SKM-1 treated with dmso at 0.1 percent for 144 hours (cell line): ENCODE measurements at regions not wholly inside any gene's neighbourhood (a gene's known extent, or its start where the extent isn't known, plus 50 kb on each side); places are given as distances from the start of the nearest gene placed in this dataset.
"Not testable (repeated sequence)": the region's sequence is repeated elsewhere in the genome, so short reads cannot be mapped to it uniquely, and the experiment has no call there.

ENCODE experiments used
- DNase-seq: peaks from one replicate; lab custom pipeline; 2025; ENCODE audit not compliant: unreplicated experiment; lab: John Stamatoyannopoulos, UW

- no peak for DNase-seq
Observed at GRCh38 chrX:145881175-145881995, 63.8 kb downstream of the SLITRK2 start.

DNA sequence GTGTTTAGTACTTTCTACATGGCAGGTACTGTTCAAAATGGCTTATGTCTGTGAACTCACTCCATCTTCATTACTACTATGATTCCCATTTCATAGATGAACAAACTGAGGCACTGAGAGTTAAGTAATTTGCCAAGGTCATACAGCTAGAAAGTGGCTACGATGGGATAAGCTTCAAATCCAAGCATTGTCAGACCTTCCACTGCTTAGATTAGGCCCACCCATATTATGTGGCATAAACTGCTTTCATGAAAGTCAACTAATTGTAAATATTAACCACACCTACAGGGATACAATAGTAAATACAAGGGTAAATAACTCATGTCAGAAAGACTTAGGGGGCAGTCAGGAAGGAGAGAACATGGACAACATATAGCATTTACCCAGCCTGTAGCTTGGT, 68.8 kb downstream of the SLITRK2 start:
- no peak for DNase-seq

DNA sequence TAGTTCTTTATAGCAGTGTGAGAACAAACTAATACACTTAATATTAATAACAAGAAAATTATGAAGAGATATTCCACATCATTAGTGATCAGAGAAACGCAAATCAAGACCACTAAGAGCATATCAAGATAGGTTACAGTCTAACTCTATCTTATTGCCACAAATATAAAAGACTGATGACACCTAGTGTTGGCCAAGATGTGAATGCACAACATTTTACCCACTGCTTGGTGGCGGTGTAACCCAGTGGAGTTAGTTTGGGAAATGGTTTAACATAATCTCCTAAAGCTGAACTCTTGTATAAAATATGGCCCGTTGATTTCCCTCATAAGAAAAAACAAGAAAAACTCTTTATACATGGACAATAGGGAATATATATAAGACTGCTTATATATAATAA, 92.4 kb downstream of the SLITRK2 start:
- DNase-seq = no peak

DNA sequence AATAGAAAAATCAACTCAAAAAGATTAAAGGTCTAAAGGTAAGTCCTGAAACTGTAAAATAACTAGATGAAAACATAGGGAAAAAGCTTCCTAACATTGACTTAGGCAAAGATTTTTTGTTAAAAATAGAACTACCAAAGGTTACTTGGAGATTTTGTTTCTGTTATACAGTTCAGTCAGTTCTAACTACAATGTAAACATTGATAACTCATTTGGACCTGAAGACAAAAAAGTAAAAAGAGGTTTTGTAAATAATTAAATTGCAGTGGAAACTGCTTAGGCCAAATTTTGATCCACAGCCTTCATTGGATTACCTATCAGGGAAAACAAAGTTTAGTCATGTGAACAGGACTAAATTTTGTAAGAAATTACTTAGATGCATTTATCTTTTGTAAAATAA, 101.8 kb downstream of the SLITRK2 start:
- DNase-seq = no peak

DNA sequence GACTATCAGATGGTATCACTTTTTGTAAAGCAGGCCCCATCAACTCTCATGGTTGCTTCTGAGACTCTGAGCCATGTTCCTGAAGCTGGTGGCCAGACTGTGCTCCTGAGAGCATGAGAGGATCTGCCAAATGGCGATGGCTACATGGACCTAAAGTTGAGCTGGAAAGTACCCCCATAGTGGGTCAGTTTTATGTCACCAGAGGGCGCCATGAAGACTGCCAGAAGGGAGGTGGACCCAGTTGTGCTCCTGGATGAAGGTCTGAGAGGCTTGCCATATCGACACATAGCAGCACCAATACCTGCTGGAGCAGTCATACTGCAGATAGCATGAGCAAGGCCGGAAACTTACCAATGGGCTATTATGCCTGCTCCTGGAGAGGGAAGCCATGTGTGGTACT, 105.7 kb downstream of the SLITRK2 start:
- no peak for DNase-seq

DNA sequence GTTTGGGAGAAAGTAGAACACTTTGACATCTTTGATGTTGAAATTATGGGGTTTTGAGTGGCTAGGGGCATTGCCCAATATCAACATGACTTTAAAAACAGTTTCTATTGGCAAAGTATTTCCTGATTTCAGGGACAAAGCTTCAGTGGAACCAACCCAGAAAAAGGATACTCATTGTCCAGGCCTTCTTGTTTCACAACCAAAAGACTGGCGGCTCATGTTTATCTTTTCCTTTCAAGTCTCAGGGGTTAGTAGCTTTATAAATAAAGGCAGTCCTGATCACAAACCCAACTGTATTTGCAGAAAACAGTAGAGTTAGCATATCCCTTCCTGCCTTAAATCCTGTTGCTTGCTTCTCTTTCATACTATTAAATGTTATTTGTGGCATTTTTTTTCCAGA, 119.1 kb downstream of the SLITRK2 start:
- no peak for DNase-seq

- DNase-seq = no peak
Observed at GRCh38 chrX:145949056-145949455, 131.4 kb downstream of the SLITRK2 start.

GRCh38 chrX:145953628-145954027, 136.0 kb downstream of the SLITRK2 start:
- no peak for DNase-seq

- DNase-seq = no peak
Observed at GRCh38 chrX:145990051-145990450, 172.4 kb downstream of the SLITRK2 start.

GRCh38 chrX:146006637-146007036, 189.0 kb downstream of the SLITRK2 start:
- DNase-seq = no peak

GRCh38 chrX:146036000-146036399, 218.4 kb downstream of the SLITRK2 start:
- DNase-seq = no peak

DNA sequence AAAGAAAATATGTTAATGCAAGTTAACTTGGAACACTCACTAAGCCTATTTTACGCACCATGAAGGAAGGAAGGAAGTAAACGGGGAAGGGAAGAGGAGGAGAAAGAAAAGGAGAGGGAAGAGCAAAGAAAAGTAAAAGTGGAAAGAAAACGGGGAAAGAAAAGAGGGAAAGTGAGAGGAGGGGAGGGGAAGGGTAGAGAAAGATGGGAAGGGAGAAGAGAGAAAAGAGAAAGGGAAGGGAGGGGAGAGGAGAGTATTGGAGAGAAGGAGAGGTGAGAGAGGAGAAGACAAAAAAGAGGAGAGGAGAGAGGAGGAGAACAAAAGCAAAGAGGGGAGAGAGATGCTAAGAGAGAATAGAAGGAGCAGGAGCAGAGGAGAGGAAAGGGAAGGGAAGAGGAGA, 224.1 kb downstream of the SLITRK2 start:
- no peak for DNase-seq

DNA sequence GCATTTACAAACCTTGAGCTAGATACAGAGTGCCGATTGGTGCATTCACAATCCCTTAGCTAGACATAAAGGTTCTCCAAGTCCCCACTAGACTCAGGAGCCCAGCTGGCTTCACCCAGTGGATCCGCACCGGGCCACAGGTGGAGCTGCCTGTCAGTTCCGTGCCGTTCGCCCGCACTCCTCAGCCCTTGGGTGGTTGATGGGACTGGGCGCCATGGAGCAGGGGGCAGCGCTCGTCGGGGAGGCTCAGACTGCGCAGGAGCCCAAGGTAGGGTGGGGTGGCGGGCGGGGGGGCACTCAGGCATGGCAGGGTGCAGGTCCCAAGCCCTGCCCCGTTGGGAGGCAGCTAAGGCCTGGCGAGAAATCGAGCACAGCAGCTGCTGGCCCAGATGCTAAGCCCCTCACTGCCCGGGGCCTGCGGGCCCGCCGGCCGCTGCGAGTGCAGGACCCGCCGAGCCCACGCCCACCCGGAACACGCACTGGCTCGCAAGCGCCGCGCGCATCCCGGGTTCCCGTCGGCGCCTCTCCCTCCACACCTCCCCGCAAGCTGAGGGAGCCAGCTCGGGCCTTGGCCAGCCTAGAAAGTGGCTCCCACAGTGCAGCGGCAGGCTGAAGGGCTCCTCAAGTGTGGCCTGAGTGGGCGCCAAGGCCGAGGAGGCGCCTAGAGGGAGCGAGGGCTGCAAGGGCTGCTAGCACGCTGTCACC, 228.5 kb downstream of the SLITRK2 start:
- DNase-seq = not testable (repeated sequence)

DNA sequence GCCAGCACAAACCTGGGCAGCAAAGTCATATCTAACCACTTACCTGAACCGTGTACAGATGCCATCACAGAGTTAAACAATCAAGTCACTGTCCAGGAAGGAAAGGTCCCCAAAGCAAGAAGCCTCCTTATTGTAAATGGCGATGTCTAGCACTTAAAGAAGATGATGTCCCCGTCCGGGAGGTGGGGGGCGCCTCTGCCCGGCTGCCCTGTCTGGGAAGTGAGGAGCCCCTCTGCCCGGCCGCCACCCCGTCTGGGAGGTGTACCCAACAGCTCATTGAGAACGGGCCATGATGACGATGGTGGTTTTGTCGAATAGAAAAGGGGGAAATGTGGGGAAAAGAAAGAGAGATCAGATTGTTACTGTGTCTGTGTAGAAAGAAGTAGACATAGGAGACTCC, 231.9 kb downstream of the SLITRK2 start:
- DNase-seq = not testable (repeated sequence)

GRCh38 chrX:146054311-146054710, 236.7 kb downstream of the SLITRK2 start:
- DNase-seq = no peak

GRCh38 chrX:146055733-146056132, 238.1 kb downstream of the SLITRK2 start:
- DNase-seq = no peak

DNA sequence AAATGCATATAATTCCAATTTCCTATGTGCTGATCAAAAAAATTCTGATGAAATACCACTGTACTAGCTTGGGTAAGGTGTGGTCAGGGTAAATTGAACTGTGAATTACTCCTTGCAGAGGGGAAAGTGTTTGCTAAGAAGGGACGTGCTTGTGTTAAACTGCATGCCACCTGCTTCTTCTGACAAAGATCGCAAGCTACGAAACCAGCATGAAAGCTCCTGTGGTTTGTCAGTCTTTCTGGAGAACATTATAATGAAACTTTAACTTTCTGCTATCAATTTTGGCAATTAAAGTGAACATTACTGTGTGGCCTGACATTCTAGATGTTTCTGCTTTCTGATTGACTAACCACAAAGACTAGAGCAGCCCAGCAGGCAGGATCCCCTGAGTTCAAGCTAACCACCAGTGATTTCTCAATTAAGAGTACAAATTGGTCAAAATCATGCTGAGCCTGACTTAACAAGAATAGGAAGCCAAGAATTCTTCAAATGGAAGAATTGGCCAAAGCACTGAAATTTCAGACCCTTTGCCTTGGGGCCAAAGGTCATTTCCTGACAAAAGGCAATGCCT, 239.0 kb downstream of the SLITRK2 start:
- DNase-seq = no peak

GRCh38 chrX:146064156-146064555, 246.5 kb downstream of the SLITRK2 start:
- DNase-seq = no peak

DNA sequence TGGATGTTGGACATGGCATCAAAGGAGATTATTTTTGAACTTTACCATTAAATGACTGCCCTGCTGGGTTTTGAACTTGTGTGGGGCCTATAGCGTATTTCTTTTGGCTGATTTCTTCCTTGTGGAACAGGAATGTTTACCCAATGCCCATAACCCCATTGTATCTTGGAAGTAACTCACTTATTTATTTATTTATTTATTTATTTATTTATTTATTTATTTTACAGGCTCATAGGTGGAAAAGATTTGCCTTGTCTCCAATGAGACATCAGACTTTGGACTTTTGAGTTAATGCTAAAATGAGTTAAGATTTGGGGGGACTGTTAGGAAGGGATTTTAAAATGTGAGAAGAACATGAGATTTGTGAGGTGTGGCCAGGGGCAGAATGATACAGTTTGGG, 273.1 kb downstream of the SLITRK2 start:
- no peak for DNase-seq

DNA sequence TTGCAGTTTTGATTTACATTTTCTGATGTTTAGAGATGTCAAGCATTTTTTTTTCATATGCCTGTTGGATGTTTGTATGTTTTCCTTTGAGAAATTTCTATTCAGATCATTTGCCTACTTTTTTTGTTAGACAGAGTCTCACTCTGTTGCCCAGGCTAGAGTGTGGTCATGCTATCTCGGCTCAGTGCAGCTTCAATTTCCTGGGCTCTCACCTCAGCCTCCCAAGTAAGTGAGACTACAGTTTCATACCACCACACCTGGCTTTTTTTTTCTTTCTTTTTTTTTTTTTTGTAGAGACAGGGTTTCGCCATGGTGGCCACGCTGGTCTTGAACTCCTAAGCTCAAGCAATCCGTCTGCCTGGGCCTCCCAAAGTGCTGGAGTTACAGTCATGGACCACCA, 291.7 kb downstream of the SLITRK2 start:
- DNase-seq = no peak

GRCh38 chrX:146119074-146119473, 301.4 kb downstream of the SLITRK2 start:
- DNase-seq = not testable (repeated sequence)

DNA sequence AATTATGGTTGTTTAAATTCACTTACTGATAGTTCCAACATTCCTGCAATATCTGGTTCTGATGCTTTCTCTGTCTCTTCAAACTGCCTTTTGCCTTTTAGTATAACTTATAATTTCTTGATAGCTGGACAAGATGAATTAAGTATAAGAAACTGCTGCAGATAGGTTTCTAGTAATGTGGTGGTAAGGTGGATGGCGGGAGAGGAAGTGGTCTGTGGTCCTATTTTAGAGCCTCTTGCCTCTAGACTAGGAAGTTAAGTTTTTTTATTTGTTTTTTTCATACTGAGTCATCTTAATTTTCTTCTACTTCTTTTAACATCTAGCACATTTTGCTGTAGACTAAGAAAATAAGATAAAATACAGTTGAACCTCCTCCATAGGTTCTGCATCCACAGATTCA, 310.0 kb downstream of the SLITRK2 start:
- DNase-seq = no peak
